DMS 273 treated with DMSO at 0.1 percent for 48 hours (cell line): ENCODE measurements at regions not wholly inside any gene's neighbourhood (a gene's known extent, or its start where the extent isn't known, plus 50 kb on each side); places are given as distances from the start of the nearest gene placed in this dataset.
"Not testable (repeated sequence)": the region's sequence is repeated elsewhere in the genome, so short reads cannot be mapped to it uniquely, and the experiment has no call there.

ENCODE experiments used
- DNase-seq: peaks from one replicate; lab custom pipeline; 2025; lab: John Stamatoyannopoulos, UW

GRCh38 chr12:47488888-47489287 lies 216.9 kb downstream of the RPAP3 start:
- no peak for DNase-seq

- DNase-seq: no peak
Observed at GRCh38 chr12:47481041-47481440, 224.8 kb downstream of the RPAP3 start.

GRCh38 chr12:47478426-47478825 lies 227.4 kb downstream of the RPAP3 start:
- DNase-seq: no peak

GRCh38 chr12:47473091-47473490 lies 232.7 kb downstream of the RPAP3 start:
- DNase-seq: no peak

GRCh38 chr12:47470349-47470748 lies 235.5 kb downstream of the RPAP3 start:
- DNase-seq: not testable (repeated sequence)

GRCh38 chr12:47463918-47464317 lies 241.9 kb downstream of the RPAP3 start:
- DNase-seq: not testable (repeated sequence)

- no peak for DNase-seq
Observed at GRCh38 chr12:47458279-47458678, 247.6 kb downstream of the RPAP3 start.

- DNase-seq: no peak
Observed at GRCh38 chr12:47449797-47450196, 256.0 kb downstream of the RPAP3 start.

- DNase-seq: no peak
Observed at GRCh38 chr12:47442310-47442709, 263.5 kb downstream of the RPAP3 start.

GRCh38 chr12:47441490-47441889 lies 264.3 kb downstream of the RPAP3 start:
- no peak for DNase-seq

GRCh38 chr12:47438175-47438574 lies 267.7 kb downstream of the RPAP3 start:
- no peak for DNase-seq

- DNase-seq: no peak
Observed at GRCh38 chr12:47437570-47437969, 268.3 kb downstream of the RPAP3 start.

GRCh38 chr12:47433876-47434275 lies 272.0 kb downstream of the RPAP3 start:
- no peak for DNase-seq

GRCh38 chr12:47426678-47427309 lies 279.0 kb downstream of the RPAP3 start:
- DNase-seq: not testable (repeated sequence)

GRCh38 chr12:47422611-47423010 lies 283.2 kb downstream of the RPAP3 start:
- DNase-seq: no peak

- no peak for DNase-seq
Observed at GRCh38 chr12:47419497-47419896, 286.3 kb downstream of the RPAP3 start.

GRCh38 chr12:47417955-47418354 lies 287.9 kb downstream of the RPAP3 start:
- no peak for DNase-seq

- DNase-seq: peak; percentile 26
Observed at GRCh38 chr12:47417121-47417520, 288.7 kb downstream of the RPAP3 start.

- no peak for DNase-seq
Observed at GRCh38 chr12:47415054-47415453, 290.8 kb downstream of the RPAP3 start.

- DNase-seq: no peak
Observed at GRCh38 chr12:47414511-47414910, 291.3 kb downstream of the RPAP3 start.

GRCh38 chr12:47413806-47414205 lies 292.0 kb downstream of the RPAP3 start:
- no peak for DNase-seq

GRCh38 chr12:47412601-47413236 lies 293.1 kb downstream of the RPAP3 start:
- DNase-seq: no peak

GRCh38 chr12:47411966-47412365 lies 293.9 kb downstream of the RPAP3 start:
- DNase-seq: no peak

GRCh38 chr12:47410862-47411261 lies 295.0 kb downstream of the RPAP3 start:
- no peak for DNase-seq
